ENCODE measurements at regions not wholly inside any gene's neighbourhood (a gene's known extent, or its start where the extent isn't known, plus 50 kb on each side); places are given as distances from the start of the nearest gene placed in this dataset.

DNA sequence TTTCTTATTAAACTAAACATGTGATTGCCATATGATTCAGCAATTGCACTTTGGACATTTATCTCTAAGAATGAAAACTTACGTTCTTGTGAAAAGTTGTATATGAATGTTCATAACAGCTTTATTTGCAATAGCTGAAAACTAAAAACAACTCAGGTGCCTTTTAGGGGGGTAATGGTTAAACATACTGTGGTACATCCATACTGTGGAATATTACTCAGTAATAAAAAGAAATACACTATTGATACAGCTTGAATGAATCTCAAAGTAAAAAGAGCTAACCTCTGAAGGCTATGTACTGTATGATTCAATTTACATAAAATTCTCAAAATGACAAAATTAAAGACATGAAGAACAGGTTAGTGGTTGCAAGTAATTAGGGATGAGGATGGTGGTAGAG lies 339.5 kb upstream of the PAPPA start:
- TF ChIP-seq, protein P1, sequence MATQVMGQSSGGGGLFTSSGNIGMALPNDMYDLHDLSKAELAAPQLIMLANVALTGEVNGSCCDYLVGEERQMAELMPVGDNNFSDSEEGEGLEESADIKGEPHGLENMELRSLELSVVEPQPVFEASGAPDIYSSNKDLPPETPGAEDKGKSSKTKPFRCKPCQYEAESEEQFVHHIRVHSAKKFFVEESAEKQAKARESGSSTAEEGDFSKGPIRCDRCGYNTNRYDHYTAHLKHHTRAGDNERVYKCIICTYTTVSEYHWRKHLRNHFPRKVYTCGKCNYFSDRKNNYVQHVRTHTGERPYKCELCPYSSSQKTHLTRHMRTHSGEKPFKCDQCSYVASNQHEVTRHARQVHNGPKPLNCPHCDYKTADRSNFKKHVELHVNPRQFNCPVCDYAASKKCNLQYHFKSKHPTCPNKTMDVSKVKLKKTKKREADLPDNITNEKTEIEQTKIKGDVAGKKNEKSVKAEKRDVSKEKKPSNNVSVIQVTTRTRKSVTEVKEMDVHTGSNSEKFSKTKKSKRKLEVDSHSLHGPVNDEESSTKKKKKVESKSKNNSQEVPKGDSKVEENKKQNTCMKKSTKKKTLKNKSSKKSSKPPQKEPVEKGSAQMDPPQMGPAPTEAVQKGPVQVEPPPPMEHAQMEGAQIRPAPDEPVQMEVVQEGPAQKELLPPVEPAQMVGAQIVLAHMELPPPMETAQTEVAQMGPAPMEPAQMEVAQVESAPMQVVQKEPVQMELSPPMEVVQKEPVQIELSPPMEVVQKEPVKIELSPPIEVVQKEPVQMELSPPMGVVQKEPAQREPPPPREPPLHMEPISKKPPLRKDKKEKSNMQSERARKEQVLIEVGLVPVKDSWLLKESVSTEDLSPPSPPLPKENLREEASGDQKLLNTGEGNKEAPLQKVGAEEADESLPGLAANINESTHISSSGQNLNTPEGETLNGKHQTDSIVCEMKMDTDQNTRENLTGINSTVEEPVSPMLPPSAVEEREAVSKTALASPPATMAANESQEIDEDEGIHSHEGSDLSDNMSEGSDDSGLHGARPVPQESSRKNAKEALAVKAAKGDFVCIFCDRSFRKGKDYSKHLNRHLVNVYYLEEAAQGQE (IDR thresholded peaks at IDR 0.05; ENCODE audit: low read depth) = no peak
- TF ChIP-seq EGR1 (IDR thresholded peaks at IDR 0.05) (no peak), ZBTB7A (IDR thresholded peaks at IDR 0.05; ENCODE audit: low read depth) (no peak), CREB1 (IDR thresholded peaks at IDR 0.05; ENCODE audit: low read depth) (no peak), TEAD4 (IDR thresholded peaks at IDR 0.05) (no peak), TAF1 (IDR thresholded peaks at IDR 0.05; ENCODE audit: low read depth) (no peak), CEBPB (IDR thresholded peaks at IDR 0.05) (no peak)

DNA sequence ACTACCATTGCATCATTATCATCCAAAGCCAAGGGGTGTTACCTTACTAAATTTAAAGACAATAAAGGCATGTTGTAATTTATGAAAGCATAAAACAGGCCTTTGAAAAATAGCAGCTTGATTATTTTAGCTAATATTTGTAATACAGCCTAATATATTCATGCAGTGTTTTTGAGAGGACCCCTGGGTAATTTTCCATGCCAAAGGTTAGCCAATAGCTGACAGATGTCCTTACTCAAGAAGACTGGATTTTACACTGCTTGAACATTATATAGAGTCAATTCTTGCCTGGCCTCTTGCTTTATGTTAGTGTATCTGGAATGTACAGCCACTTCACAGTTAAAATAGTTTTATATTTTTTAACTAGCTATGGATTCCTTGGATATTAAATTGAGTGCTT lies 337.8 kb upstream of the PAPPA start:
- TF ChIP-seq NFIC (IDR thresholded peaks at IDR 0.05) (no peak), TEAD4 (IDR thresholded peaks at IDR 0.05) (no peak), EP300 (IDR thresholded peaks at IDR 0.05; ENCODE audit: borderline replicate concordance) (no peak), ZBTB7A (IDR thresholded peaks at IDR 0.05; ENCODE audit: low read depth) (no peak), YY1 (IDR thresholded peaks at IDR 0.05; ENCODE audit: low read depth) (no peak), RAD21 (IDR thresholded peaks at IDR 0.05; ENCODE audit: low read depth) (no peak), CEBPB (IDR thresholded peaks at IDR 0.05) (no peak), TCF12 (IDR thresholded peaks at IDR 0.05; ENCODE audit: low read depth) (no peak), CREB1 (IDR thresholded peaks at IDR 0.05; ENCODE audit: low read depth) (no peak), EGR1 (IDR thresholded peaks at IDR 0.05) (no peak), TAF1 (IDR thresholded peaks at IDR 0.05; ENCODE audit: low read depth) (no peak), FOXM1 (IDR thresholded peaks at IDR 0.05; ENCODE audit: borderline replicate concordance, low read depth) (no peak)
- TF ChIP-seq, protein P2, sequence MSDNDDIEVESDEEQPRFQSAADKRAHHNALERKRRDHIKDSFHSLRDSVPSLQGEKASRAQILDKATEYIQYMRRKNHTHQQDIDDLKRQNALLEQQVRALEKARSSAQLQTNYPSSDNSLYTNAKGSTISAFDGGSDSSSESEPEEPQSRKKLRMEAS (IDR thresholded peaks at IDR 0.05) = no peak
- TF ChIP-seq, protein P1 (IDR thresholded peaks at IDR 0.05; ENCODE audit: low read depth) = no peak
- TF ChIP-seq, protein P3, sequence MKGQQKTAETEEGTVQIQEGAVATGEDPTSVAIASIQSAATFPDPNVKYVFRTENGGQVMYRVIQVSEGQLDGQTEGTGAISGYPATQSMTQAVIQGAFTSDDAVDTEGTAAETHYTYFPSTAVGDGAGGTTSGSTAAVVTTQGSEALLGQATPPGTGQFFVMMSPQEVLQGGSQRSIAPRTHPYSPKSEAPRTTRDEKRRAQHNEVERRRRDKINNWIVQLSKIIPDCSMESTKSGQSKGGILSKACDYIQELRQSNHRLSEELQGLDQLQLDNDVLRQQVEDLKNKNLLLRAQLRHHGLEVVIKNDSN (IDR thresholded peaks at IDR 0.05) = no peak

DNA sequence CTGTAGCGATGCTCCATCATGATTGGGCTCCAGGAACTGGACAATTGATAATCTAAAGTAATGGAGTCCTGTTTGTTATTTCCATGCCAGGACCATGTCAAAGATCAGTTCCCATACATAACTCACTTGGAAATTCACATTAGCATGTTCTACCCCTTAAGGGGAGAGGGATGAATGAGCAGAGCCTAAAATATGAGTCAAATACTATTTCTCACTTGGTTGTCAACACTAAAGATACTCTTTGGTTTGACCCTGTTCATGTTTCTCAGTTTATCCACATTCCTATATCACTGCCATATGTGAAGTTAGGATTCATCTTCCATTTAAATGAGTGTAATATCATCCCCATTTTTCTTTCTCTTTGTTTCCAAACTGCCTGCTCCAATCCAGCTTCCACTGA lies 321.6 kb upstream of the PAPPA start:
- TF ChIP-seq TEAD4 (IDR thresholded peaks at IDR 0.05) (no peak), RAD21 (IDR thresholded peaks at IDR 0.05; ENCODE audit: low read depth) (no peak), YY1 (IDR thresholded peaks at IDR 0.05; ENCODE audit: low read depth) (no peak), TAF1 (IDR thresholded peaks at IDR 0.05; ENCODE audit: low read depth) (no peak), CREB1 (IDR thresholded peaks at IDR 0.05; ENCODE audit: low read depth) (no peak), EP300 (IDR thresholded peaks at IDR 0.05; ENCODE audit: borderline replicate concordance) (no peak), TCF12 (IDR thresholded peaks at IDR 0.05; ENCODE audit: low read depth) (no peak), NFIC (IDR thresholded peaks at IDR 0.05) (no peak), CEBPB (IDR thresholded peaks at IDR 0.05) (no peak), FOXM1 (IDR thresholded peaks at IDR 0.05; ENCODE audit: borderline replicate concordance, low read depth) (no peak), ZBTB7A (IDR thresholded peaks at IDR 0.05; ENCODE audit: low read depth) (no peak), EGR1 (IDR thresholded peaks at IDR 0.05) (no peak)
- TF ChIP-seq, protein P1 (IDR thresholded peaks at IDR 0.05; ENCODE audit: low read depth) = no peak
- TF ChIP-seq, protein P2 (IDR thresholded peaks at IDR 0.05) = no peak
- TF ChIP-seq, protein P3 (IDR thresholded peaks at IDR 0.05) = no peak

DNA sequence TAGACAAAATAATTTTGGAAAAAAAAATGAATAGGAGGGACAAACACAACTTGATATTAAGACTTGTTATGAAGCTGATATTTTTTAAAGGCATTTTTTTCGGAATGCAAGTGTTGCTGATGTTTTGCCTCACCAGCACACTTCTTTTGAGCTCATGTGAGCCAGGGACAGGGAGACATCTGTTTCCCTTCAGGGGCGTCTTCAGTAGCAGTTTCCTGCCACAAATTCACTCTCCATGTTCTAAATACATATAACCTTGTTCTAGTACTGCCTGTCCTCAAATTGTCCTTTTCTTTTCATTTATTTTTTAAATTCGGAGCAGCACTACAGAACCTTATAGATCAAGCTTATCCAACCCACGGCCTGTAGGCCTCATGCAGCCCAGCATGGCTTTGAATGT lies 316.0 kb upstream of the PAPPA start:
- TF ChIP-seq TEAD4 (IDR thresholded peaks at IDR 0.05) (no peak), TAF1 (IDR thresholded peaks at IDR 0.05; ENCODE audit: low read depth) (no peak), TCF12 (IDR thresholded peaks at IDR 0.05; ENCODE audit: low read depth) (no peak), YY1 (IDR thresholded peaks at IDR 0.05; ENCODE audit: low read depth) (no peak), NFIC (IDR thresholded peaks at IDR 0.05) (no peak), CREB1 (IDR thresholded peaks at IDR 0.05; ENCODE audit: low read depth) (no peak), EP300 (IDR thresholded peaks at IDR 0.05; ENCODE audit: borderline replicate concordance) (no peak), CEBPB (IDR thresholded peaks at IDR 0.05) (no peak), FOXM1 (IDR thresholded peaks at IDR 0.05; ENCODE audit: borderline replicate concordance, low read depth) (no peak), ZBTB7A (IDR thresholded peaks at IDR 0.05; ENCODE audit: low read depth) (no peak), RAD21 (IDR thresholded peaks at IDR 0.05; ENCODE audit: low read depth) (no peak), EGR1 (IDR thresholded peaks at IDR 0.05) (no peak)
- TF ChIP-seq, protein P3 (IDR thresholded peaks at IDR 0.05) = no peak
- TF ChIP-seq, protein P1 (IDR thresholded peaks at IDR 0.05; ENCODE audit: low read depth) = no peak
- TF ChIP-seq, protein P2 (IDR thresholded peaks at IDR 0.05) = no peak
